ENCODE measurements at regions not wholly inside any gene's neighbourhood (a gene's known extent, or its start where the extent isn't known, plus 50 kb on each side); places are given as distances from the start of the nearest gene placed in this dataset.

DNA sequence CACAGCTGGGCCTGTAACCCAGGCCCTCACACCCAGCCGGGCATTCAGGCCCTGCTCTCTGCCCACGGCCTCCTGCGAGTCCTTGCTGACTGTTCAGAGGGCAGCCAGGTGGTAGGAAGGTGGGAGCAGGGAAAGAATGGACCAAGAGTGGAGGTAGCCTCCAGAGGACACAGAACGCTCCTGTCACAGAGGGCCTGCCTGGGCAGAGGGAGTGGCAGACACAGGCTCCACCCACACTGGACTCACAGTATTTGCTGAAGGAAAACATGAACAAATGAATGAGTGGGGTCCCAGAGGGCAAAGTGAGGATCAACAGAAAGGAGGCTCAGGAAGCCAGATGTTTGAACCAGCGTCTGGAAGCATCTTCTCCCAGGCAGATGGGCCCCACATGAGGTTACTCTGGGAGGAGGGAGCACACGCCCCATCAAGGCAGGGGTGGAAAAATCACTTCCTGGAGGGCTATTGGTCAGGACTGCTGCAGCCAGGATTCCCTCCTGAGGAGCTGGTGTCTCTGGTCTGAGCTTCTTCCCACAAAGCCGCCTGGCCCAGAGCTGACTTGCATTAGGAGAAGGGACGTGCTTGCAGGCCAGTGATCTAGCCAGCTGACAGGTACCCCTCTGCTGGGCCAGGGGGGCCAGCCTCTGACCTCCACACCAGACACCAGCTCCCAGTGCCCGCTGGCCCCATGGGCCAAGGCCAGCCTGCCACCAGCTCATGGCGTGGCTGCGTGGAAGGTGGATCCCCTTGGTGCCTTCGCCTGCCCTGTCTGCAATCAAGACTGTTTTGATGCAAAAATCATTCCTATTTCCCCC is 84.0 kb downstream of the THAP12 start:
- no peak for TF ChIP-seq CTCF (IDR thresholded peaks at IDR 0.05)
- TF ChIP-seq POLR2AphosphoS5 (IDR thresholded peaks at IDR 0.05) = no peak
- TF ChIP-seq POLR2A (IDR thresholded peaks at IDR 0.05) = no peak
